ENCODE measurements at regions not wholly inside any gene's neighbourhood (a gene's known extent, or its start where the extent isn't known, plus 50 kb on each side); places are given as distances from the start of the nearest gene placed in this dataset.

DNA sequence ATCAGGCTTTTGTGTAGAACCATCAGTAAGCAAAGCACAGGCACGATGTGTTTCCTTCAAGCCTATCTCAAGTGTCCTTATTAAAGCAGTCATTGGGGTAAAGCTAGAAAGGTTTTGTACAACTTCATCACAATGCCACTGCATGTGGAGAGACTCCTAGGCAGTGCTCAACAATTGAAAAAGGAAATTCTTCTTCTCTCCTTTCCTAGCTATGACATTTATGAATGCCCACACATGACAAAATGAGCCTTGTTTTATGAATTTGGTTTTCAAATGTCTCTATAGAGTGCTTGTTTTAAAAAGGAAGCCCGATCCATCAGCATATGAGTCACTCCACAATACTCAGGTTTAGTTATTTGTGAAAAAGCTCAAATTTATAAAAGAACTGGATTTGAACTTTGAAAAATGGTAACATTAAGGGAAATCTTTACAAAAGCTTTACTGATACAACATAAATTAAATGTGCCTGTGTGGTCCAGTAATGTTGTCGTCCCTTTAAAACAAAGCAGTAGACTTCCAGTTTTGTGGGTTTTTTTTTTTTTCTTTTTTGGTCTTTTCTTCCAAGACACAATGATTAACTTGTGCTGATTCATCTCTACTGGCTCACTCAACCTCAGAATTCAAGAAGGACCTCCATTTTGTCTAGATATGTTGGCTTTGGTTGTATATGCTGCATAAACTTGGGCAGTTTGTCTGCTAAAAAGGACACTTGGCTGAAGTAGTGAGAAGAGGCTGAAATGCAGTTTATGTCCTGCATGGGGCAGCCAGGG, 273.8 kb downstream of the GASK1B start:
- Histone ChIP-seq H3K4me3 (no peak overlapping the region), H3K36me3 (no peaks in the 10 kb centered on the region), H3K9me3 (no peaks in the 10 kb centered on the region), H3K27ac (no peak overlapping the region), H3K27me3 (no peaks in the 10 kb centered on the region), H3K4me1 (no peaks in the 10 kb centered on the region)
- DNase-seq = no peak
- TF ChIP-seq, protein P1, sequence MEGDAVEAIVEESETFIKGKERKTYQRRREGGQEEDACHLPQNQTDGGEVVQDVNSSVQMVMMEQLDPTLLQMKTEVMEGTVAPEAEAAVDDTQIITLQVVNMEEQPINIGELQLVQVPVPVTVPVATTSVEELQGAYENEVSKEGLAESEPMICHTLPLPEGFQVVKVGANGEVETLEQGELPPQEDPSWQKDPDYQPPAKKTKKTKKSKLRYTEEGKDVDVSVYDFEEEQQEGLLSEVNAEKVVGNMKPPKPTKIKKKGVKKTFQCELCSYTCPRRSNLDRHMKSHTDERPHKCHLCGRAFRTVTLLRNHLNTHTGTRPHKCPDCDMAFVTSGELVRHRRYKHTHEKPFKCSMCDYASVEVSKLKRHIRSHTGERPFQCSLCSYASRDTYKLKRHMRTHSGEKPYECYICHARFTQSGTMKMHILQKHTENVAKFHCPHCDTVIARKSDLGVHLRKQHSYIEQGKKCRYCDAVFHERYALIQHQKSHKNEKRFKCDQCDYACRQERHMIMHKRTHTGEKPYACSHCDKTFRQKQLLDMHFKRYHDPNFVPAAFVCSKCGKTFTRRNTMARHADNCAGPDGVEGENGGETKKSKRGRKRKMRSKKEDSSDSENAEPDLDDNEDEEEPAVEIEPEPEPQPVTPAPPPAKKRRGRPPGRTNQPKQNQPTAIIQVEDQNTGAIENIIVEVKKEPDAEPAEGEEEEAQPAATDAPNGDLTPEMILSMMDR (IDR thresholded peaks at IDR 0.05) = no peak
- no peak for TF ChIP-seq POLR2A (IDR thresholded peaks at IDR 0.05)

DNA sequence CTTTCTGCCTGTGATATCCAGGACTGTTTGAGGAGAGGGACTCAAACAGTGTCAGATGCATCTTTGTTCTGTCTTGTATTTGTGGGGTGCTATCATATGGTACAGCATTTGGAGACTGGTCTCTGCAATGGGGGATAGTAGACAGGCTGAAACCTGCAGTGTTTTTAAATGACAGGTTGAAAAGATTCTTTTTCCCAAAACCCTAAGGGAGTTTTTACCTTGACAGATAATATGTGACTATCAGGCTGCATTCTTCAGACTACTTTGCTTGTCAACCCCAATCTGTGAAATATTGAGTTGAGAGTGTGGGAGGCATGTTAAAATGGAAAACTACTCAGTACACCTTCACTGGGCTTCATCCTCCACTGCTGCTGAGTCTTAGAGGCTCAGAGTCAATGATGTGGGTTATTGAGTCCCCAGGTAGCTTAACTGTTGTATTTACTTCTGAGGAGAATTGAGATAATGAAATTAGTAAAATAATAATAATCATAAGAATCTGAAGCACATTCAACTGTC, 274.9 kb downstream of the GASK1B start:
- TF ChIP-seq, protein P1 (IDR thresholded peaks at IDR 0.05) = no peak
- no peak for TF ChIP-seq POLR2A (IDR thresholded peaks at IDR 0.05)
- DNase-seq = no peak
- no peaks in the 10 kb centered on the region for H3K9me3 ChIP-seq
- H3K36me3 ChIP-seq = no peaks in the 10 kb centered on the region
- no peaks in the 10 kb centered on the region for H3K4me1 ChIP-seq
- H3K27me3 ChIP-seq = no peaks in the 10 kb centered on the region
- H3K4me3 ChIP-seq = no peak overlapping the region
- no peak overlapping the region for H3K27ac ChIP-seq

DNA sequence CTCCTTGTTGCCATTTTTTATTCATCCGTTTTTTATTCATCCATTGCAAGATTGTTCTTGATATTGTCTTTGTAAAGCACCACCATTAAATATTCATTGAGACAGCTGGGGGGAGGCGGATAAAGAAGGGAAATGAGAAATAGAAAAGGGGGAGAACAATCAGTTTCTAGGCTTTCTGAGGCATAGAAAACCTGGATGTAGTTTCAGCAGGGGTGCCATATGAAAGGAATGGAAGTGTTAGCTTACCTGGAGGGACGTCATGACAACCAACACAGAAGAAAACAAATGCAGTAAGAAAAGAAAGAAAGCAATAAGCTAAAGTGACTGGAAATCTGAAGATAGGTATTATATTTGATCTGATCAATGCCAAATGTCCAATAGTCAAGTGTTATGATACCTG, 276.1 kb downstream of the GASK1B start:
- DNase-seq = no peak
- Histone ChIP-seq H3K36me3 (no peaks in the 10 kb centered on the region), H3K9me3 (no peaks in the 10 kb centered on the region), H3K4me1 (no peaks in the 10 kb centered on the region), H3K4me3 (no peak overlapping the region), H3K27ac (no peak overlapping the region), H3K27me3 (no peaks in the 10 kb centered on the region)
- no peak for TF ChIP-seq POLR2A (IDR thresholded peaks at IDR 0.05)
- TF ChIP-seq, protein P1 (IDR thresholded peaks at IDR 0.05) = no peak

DNA sequence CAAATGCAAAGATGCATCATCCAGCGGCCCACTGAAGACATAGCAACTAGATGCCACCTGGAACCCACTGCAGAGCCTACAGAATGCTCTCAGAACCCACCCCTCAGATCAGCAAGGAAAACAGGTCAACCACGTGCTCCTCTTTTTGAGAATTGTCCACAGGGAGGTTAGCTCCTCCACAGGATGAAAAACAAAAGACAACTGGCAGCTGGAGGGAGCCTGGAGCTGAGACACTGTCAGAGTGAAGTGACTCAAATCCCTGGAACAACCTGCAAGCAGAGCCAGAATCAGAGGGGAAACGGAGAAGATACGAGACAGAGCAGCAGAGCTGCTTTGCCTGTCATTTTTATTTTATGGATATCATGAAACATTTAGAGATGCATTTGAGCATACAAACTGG, 277.6 kb downstream of the GASK1B start:
- no peak for DNase-seq
- Histone ChIP-seq H3K4me1 (no peaks in the 10 kb centered on the region), H3K36me3 (no peaks in the 10 kb centered on the region), H3K4me3 (no peak overlapping the region), H3K27ac (no peak overlapping the region), H3K9me3 (no peaks in the 10 kb centered on the region), H3K27me3 (no peaks in the 10 kb centered on the region)
- TF ChIP-seq, protein P1 (IDR thresholded peaks at IDR 0.05) = no peak
- TF ChIP-seq POLR2A (IDR thresholded peaks at IDR 0.05) = no peak

DNA sequence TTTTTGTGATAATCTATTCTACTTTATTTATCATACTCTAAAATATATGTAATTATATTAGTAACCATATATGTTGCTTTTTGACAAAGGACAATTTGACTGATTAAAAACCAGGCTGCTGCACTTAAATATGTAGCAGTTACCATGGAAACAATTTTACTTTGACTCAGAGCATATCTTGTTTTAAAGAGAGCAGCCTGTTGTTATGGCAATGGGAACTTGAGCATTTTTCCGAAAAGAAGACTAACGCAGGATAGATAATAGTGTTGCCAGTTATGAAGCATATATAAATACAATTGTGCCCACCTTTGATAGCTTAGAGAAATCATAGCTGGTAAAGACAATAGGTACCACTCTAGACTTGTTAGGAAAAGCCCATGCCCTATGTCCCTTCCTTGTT, 283.0 kb downstream of the GASK1B start:
- TF ChIP-seq, protein P1 (IDR thresholded peaks at IDR 0.05) = no peak
- no peak for TF ChIP-seq POLR2A (IDR thresholded peaks at IDR 0.05)
- Histone ChIP-seq H3K4me3 (no peak overlapping the region), H3K27ac (no peak overlapping the region), H3K36me3 (no peaks in the 10 kb centered on the region), H3K9me3 (no peaks in the 10 kb centered on the region), H3K4me1 (no peaks in the 10 kb centered on the region), H3K27me3 (no peaks in the 10 kb centered on the region)
- DNase-seq = no peak
